GM18519 (cell line): ENCODE measurements at regions not wholly inside any gene's neighbourhood (a gene's known extent, or its start where the extent isn't known, plus 50 kb on each side); places are given as distances from the start of the nearest gene placed in this dataset.

Experiments
- ATAC-seq: cut with Tn5 transposase; IDR thresholded peaks from one replicate; pipeline ENCODE4 v1.9.1; 2021; ENCODE audit warnings: mild to moderate bottlenecking, moderate library complexity; ENCODE audit not compliant: unreplicated experiment, low FRiP score

DNA sequence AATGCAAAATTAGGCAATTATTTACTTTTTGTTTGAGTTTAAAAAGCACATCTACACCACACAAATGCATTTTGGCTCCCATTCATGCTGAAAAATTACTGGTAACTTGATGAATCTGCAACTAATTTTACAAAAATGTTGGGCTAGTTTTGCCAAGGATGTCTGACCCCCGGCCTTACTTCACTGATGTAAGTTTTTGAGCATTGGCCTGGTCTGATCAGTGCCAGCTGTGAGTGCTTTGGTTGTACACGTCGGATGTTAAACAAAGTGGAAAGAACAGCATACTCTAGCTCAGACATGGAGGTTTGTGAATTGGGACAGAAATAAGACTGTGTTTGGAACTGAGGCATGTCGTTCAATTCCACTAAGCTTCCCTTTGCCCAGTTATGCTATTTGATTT lies 1044.2 kb downstream of the TLE4 start:
- ATAC-seq, result no peak

DNA sequence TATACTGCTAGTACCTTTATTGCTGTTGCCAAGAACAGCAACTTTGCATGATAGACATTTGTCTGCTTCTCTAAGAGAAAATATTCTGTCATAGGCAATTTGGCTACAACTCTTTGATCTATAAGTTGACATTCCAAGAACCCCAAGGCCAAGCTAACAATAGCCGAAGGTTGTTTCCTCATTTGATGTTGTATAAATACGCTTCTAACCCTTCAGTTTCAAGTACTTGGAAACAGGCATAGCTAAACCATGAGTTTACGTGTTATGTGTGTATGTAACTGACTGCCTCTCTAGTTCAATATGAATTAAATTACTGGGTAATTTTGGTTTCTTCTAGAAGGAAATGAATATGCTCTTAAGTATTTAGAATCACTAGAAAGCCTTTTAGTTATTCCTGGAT lies 1034.0 kb downstream of the TLE4 start:
- ATAC-seq, result no peak

DNA sequence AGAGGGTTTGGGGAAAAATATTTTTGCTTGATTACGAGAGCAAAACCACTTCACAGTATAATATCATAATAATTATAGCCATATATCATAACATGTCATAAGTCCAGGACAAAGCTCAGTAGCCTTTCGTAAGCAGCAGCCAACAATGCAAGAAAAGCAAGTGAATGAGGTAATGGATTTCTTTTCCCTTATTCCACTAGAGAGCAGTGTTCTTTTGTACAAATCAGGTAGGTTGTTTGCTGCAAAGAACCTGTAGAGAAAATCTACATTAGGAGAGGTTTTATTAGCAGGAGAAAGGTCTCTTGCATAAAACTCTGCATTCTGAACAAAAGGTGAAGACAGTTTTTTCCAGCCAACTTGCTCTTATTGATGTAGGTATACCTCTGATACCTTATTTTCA lies 1033.4 kb downstream of the TLE4 start:
- no peak for ATAC-seq

GRCh38 chr9:80602291-80602690 lies 1030.5 kb downstream of the TLE4 start:
- no peak for ATAC-seq

GRCh38 chr9:80596579-80596978 lies 1024.8 kb downstream of the TLE4 start:
- no peak for ATAC-seq

- no peak for ATAC-seq
Observed at GRCh38 chr9:80595192-80595591, 1023.4 kb downstream of the TLE4 start.

GRCh38 chr9:80592413-80592812 lies 1020.6 kb downstream of the TLE4 start:
- no peak for ATAC-seq

GRCh38 chr9:80586786-80587330 lies 1015.1 kb downstream of the TLE4 start:
- no peak for ATAC-seq

GRCh38 chr9:80571953-80572352 lies 1000.2 kb downstream of the TLE4 start:
- no peak for ATAC-seq

DNA sequence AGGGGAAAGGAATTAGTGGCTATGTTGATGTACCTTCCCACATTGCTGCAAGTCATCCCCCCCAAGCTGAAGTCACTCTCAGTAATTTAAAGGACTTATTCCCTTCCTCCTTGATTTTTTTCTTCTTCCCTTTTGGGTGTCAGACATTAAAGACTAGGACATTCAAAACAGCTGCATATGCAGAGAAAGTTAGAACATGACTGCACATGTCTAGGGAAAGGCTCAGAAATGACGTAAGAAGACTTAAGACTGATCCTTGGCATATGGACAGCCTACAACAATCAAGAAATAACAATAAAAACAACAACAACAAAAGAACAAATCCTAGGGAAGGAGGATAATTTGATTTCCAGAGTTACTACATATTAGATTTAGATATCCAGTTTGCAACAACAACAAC lies 997.5 kb downstream of the TLE4 start:
- ATAC-seq, result no peak

GRCh38 chr9:80561526-80561925 lies 989.8 kb downstream of the TLE4 start:
- no peak for ATAC-seq

DNA sequence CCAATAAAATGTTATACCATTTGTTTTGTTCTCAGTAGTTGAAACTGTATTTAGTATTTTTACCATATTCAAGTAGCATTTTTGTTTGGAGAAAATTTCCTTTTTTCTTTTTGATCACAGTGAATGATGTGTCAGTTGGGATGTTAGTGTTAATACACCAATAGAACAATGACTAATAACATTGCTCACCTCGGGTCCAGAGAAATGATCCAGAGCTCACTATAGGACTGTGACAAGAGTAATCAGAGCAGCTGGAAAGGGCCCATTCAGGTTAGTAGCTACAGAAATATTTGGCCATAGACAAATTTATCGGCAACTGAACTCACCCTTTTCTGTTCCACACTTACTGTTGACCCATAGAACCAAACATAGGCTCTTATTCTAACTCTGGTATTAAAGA lies 989.2 kb downstream of the TLE4 start:
- no peak for ATAC-seq

GRCh38 chr9:80557256-80557655 lies 985.5 kb downstream of the TLE4 start:
- no peak for ATAC-seq

GRCh38 chr9:80556631-80557030 lies 984.9 kb downstream of the TLE4 start:
- no peak for ATAC-seq

- no peak for ATAC-seq
Observed at GRCh38 chr9:80555782-80556325, 984.1 kb downstream of the TLE4 start.

DNA sequence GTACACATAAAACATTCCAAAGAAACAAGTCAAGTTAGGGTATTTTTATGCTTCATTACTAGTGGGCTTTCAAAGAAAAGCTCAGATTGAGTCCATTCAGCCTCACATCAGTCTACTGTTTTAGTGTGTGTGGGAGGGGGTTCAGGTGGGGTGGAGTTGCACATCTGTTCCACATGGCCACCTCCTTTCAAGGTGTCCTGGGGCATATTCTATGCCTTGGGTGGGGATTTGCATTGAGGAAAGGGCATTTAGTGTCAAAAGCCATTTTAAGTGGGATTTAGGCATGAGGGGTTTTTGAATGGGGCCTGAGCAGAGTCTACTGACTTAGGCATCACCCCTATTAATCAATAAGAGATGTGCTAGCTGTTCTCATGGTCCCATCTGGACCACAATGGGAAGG lies 983.1 kb downstream of the TLE4 start:
- ATAC-seq, result no peak

DNA sequence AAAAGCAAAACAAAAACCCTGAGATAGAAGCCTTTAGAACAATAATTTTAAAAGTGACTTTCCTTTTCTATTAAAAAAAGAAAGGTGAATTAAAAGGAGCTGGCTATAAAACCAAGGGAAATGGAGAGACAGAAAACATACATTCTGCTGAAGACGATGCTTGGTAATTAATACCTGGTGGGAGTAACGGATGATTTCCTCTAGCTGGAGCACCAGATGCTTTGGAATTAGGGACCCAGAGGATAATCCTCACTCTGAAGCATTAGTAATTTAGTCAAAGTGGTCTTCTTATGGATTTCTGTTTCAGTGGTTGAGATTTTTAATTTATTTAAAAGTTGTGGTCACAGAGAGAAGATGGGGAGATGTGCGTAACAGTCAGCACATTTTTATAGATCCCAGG lies 982.5 kb downstream of the TLE4 start:
- ATAC-seq, result no peak

- no peak for ATAC-seq
Observed at GRCh38 chr9:80552931-80553330, 981.2 kb downstream of the TLE4 start.

- no peak for ATAC-seq
Observed at GRCh38 chr9:80550181-80550580, 978.4 kb downstream of the TLE4 start.

GRCh38 chr9:80547613-80548012 lies 975.8 kb downstream of the TLE4 start:
- no peak for ATAC-seq

DNA sequence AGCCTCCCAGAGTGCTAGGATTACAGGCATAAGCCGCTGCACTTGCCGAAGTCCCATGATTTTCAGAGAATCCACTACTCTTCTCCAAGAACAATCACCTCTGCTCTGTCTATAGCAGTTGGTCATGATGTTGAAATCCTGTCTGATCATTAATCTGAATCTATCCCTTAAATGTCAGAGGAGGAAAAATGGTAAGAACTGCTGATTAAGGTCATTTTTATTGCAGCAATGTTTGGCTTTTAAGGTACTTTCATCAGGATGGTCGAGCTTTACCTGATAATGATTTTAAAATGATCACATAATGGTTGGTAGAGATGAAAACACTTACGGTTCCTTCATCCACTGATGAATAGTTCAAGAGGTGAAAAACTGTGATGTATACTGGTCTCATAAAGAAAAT lies 968.6 kb downstream of the TLE4 start:
- ATAC-seq, result no peak

GRCh38 chr9:80538976-80539375 lies 967.2 kb downstream of the TLE4 start:
- ATAC-seq, result no peak

GRCh38 chr9:80522465-80522864 lies 950.7 kb downstream of the TLE4 start:
- no peak for ATAC-seq
